Nephron (organoid): ENCODE measurements at regions not wholly inside any gene's neighbourhood (a gene's known extent, or its start where the extent isn't known, plus 50 kb on each side); places are given as distances from the start of the nearest gene placed in this dataset.

Experiments used
- H3K27ac Mint-ChIP-seq, 3 experiments: 2 replicates each; pipeline ENCODE4 v1.8.0; 2020; ENCODE audit warnings: mixed read lengths in 3 of 3, mild to moderate bottlenecking in 2 of 3, moderate library complexity in 1 of 3
- H3K27me3 Mint-ChIP-seq: 2 replicates; pipeline ENCODE4 v1.8.0; 2021; ENCODE audit warnings: low read depth, mild to moderate bottlenecking, moderate library complexity, mixed read lengths
- H3K36me3 Mint-ChIP-seq: 2 replicates; pipeline ENCODE4 v1.8.0; 2020; ENCODE audit warnings: low read depth, mixed read lengths
- H3K4me1 Mint-ChIP-seq: 2 replicates; pipeline ENCODE4 v1.8.0; 2020; ENCODE audit warnings: mixed read lengths
- H3K4me3 Mint-ChIP-seq, 3 experiments: 2 replicates each; pipeline ENCODE4 v1.8.0; 2020; ENCODE audit warnings: mild to moderate bottlenecking in 3 of 3, mixed read lengths in 3 of 3, moderate library complexity in 2 of 3
- H3K9me3 Mint-ChIP-seq: 2 replicates; pipeline ENCODE4 v1.8.0; 2020; ENCODE audit warnings: mixed read lengths
- CTCF ChIP-seq, 3 experiments: fragments of 200-600 bp; sonication (generic); IDR thresholded peaks; one replicate each; pipeline ENCODE4 v1.5.0; 2021; ENCODE audit warnings: antibody characterized with exemption in 3 of 3; ENCODE audit not compliant: unreplicated experiment in 3 of 3

DNA sequence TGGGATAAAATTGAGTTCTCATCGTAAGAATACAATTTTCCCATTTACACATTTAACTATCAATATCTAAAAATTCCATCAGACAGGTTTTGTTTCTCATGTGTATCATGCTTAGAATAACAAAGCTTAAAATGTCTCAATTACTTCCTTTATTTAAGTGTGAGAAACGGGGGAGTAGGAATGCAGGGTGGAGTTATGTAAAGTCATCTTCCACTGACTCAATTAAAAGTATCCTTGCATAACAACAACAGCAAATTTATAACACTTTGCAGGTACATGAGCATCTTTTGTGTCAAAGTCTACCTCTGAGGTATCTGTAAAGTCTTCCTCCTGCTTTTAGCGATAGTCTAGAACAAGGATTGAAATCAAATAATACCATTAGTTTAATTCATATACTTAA, 327.1 kb downstream of the EPHA4 start:
- no peak overlapping the region for H3K27ac Mint-ChIP-seq
- no peaks in the 10 kb centered on the region for H3K4me1 Mint-ChIP-seq
- H3K36me3 Mint-ChIP-seq = no peaks in the 10 kb centered on the region
- peaks cover 3% of the 10 kb centered on the region for H3K9me3 Mint-ChIP-seq
- no peak overlapping the region for H3K4me3 Mint-ChIP-seq
- no peak for TF ChIP-seq CTCF (IDR thresholded peaks at IDR 0.05; ENCODE audit: unreplicated experiment in 3 of 3)
- no peaks in the 10 kb centered on the region for H3K27me3 Mint-ChIP-seq

- no peak for TF ChIP-seq CTCF (IDR thresholded peaks at IDR 0.05; ENCODE audit: unreplicated experiment in 3 of 3)
- Mint-ChIP-seq H3K27ac (no peak overlapping the region), H3K9me3 (peaks cover 3% of the 10 kb centered on the region), H3K4me3 (no peak overlapping the region), H3K36me3 (no peaks in the 10 kb centered on the region), H3K4me1 (no peaks in the 10 kb centered on the region), H3K27me3 (no peaks in the 10 kb centered on the region)
These were observed 326.3 kb downstream of the EPHA4 start for GRCh38 chr2:221245772-221246171.

- Mint-ChIP-seq H3K36me3 (no peaks in the 10 kb centered on the region), H3K27ac (no peak overlapping the region), H3K9me3 (peaks cover 2% of the 10 kb centered on the region), H3K27me3 (no peaks in the 10 kb centered on the region), H3K4me1 (no peaks in the 10 kb centered on the region), H3K4me3 (no peak overlapping the region)
- no peak for TF ChIP-seq CTCF (IDR thresholded peaks at IDR 0.05; ENCODE audit: unreplicated experiment in 3 of 3)
These were observed 317.8 kb downstream of the EPHA4 start for GRCh38 chr2:221254299-221254698.

GRCh38 chr2:221255862-221256261, 316.2 kb downstream of the EPHA4 start:
- TF ChIP-seq CTCF (IDR thresholded peaks at IDR 0.05; ENCODE audit: unreplicated experiment in 3 of 3) = no peak
- no peak overlapping the region for H3K4me3 Mint-ChIP-seq
- H3K27ac Mint-ChIP-seq = no peak overlapping the region
- H3K4me1 Mint-ChIP-seq = no peaks in the 10 kb centered on the region
- H3K9me3 Mint-ChIP-seq = peaks cover 2% of the 10 kb centered on the region
- H3K27me3 Mint-ChIP-seq = no peaks in the 10 kb centered on the region
- no peaks in the 10 kb centered on the region for H3K36me3 Mint-ChIP-seq

DNA sequence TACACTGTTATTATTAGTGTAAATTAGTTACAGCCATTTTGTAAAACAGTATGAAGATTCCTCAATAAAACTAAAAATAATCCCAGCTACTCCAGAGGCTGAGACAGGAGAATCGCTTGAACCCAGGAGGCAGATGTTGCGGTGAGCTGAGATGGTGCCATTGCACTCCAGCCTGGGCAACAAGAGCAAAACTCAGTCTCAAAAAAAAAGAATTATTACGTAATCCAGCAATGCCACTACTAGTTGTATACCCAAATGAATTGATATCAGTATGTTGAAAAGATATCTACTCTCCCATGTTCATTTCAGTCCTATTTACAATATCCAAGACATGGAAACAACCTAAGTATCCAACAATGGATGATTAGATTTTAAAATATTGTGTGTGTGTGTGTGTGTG, 313.6 kb downstream of the EPHA4 start:
- H3K27ac Mint-ChIP-seq = no peak overlapping the region
- H3K27me3 Mint-ChIP-seq = no peaks in the 10 kb centered on the region
- TF ChIP-seq CTCF (IDR thresholded peaks at IDR 0.05; ENCODE audit: unreplicated experiment in 3 of 3) = no peak
- peaks cover 6% of the 10 kb centered on the region for H3K4me1 Mint-ChIP-seq
- H3K9me3 Mint-ChIP-seq = peaks cover 2% of the 10 kb centered on the region
- no peak overlapping the region for H3K4me3 Mint-ChIP-seq
- no peaks in the 10 kb centered on the region for H3K36me3 Mint-ChIP-seq

- Mint-ChIP-seq H3K27me3 (peaks cover 4% of the 10 kb centered on the region), H3K36me3 (no peaks in the 10 kb centered on the region), H3K27ac (peak overlapping the region; percentile 21 to 55 (median 25)), H3K4me1 (peaks cover 8% of the 10 kb centered on the region), H3K4me3 (no peak overlapping the region), H3K9me3 (no peaks in the 10 kb centered on the region)
- TF ChIP-seq CTCF (IDR thresholded peaks at IDR 0.05; ENCODE audit: unreplicated experiment in 3 of 3) = no peak
These were observed 309.5 kb downstream of the EPHA4 start for GRCh38 chr2:221262651-221263050.
